Fibroblast of lung (primary cell): ENCODE measurements at regions not wholly inside any gene's neighbourhood (a gene's known extent, or its start where the extent isn't known, plus 50 kb on each side); places are given as distances from the start of the nearest gene placed in this dataset.

Experiments
- DNase-seq, 2 donors: peaks; one replicate each; pipeline versions ENCODE4 v3.0.0 to v3.0.0-alpha.2; 2010; ENCODE audit warnings: low read depth in 2 of 2
- H2AFZ ChIP-seq: 2 replicates; pipeline ENCODE4 v1.5.1; 2012; ENCODE audit warnings: low read length, control low read depth, inconsistent platforms
- H3K27ac ChIP-seq: 2 replicates; pipeline ENCODE4 v1.5.1; 2011; ENCODE audit warnings: low read length, control low read depth; ENCODE audit not compliant: insufficient read depth
- H3K27me3 ChIP-seq: 2 replicates; pipeline ENCODE4 v1.5.1; 2011; ENCODE audit warnings: mild to moderate bottlenecking, low read length; ENCODE audit not compliant: control insufficient read depth, insufficient read depth
- H3K36me3 ChIP-seq: 2 replicates; pipeline ENCODE4 v1.5.1; 2011; ENCODE audit warnings: low read length; ENCODE audit not compliant: control insufficient read depth, insufficient read depth
- H3K4me1 ChIP-seq: 2 replicates; pipeline ENCODE4 v1.5.1; 2011; ENCODE audit warnings: low read length; ENCODE audit not compliant: control insufficient read depth, insufficient read depth; ENCODE audit errors: extremely low read depth
- H3K4me2 ChIP-seq: 2 replicates; pipeline ENCODE4 v1.5.1; 2011; ENCODE audit warnings: low read length, control low read depth; ENCODE audit not compliant: insufficient read depth; ENCODE audit errors: extremely low read depth
- H3K4me3 ChIP-seq, 4 experiments: fragments of 200-600 bp in 1 of 4; sonication (generic) in 1 of 4; replicated peaks in 1 of 4; 2 replicates each; pipeline ENCODE4 v1.5.1; 2011 to 2016; ENCODE audit warnings: low read length in 4 of 4, low read depth in 3 of 4, mild to moderate bottlenecking in 3 of 4, control low read depth in 2 of 4, inconsistent platforms in 1 of 4, mixed read lengths in 1 of 4; ENCODE audit not compliant: insufficient read depth in 1 of 4; ENCODE audit errors: control extremely low read depth in 1 of 4
- H3K79me2 ChIP-seq: 2 replicates; pipeline ENCODE4 v1.5.1; 2012; ENCODE audit warnings: mild to moderate bottlenecking, low read length, inconsistent platforms; ENCODE audit not compliant: control insufficient read depth, insufficient read depth
- H3K9ac ChIP-seq: 2 replicates; pipeline ENCODE4 v1.5.1; 2011; ENCODE audit warnings: mild to moderate bottlenecking, low read length, control low read depth; ENCODE audit not compliant: insufficient read depth
- H3K9me3 ChIP-seq: 2 replicates; pipeline ENCODE4 v1.5.1; 2012; ENCODE audit warnings: low read depth, low read length; ENCODE audit not compliant: control insufficient read depth, insufficient read depth
- H4K20me1 ChIP-seq: 2 replicates; pipeline ENCODE4 v1.5.1; 2011; ENCODE audit warnings: low read length; ENCODE audit not compliant: control insufficient read depth, insufficient read depth; ENCODE audit errors: extremely low read depth
- EZH2 ChIP-seq: IDR thresholded peaks from 2 replicates; pipeline ENCODE4 v1.5.1; 2012; ENCODE audit warnings: low read length, control low read depth, mild to moderate bottlenecking; ENCODE audit errors: missing control alignments
- TF ChIP-seq, protein P1 (sequence below), 2 donors: IDR thresholded peaks in 1 of 2; conservative IDR thresholded peaks in 1 of 2; 1 replicate in 1 of 2; 2 replicates in 1 of 2; pipeline ENCODE4 v1.5.1; 2011 to 2012; ENCODE audit warnings: low read length in 2 of 2, control low read depth in 1 of 2, inconsistent platforms in 1 of 2, low read depth in 1 of 2, mild to moderate bottlenecking in 1 of 2

- H3K9ac ChIP-seq, result no peak overlapping the region
- no peak overlapping the region for H2AFZ ChIP-seq
- no peak overlapping the region for H3K4me2 ChIP-seq
- no peak overlapping the region for H3K27ac ChIP-seq
- no peak overlapping the region for H3K4me3 ChIP-seq
- H3K9me3 ChIP-seq, result no peaks in the 10 kb centered on the region
- no peak for DNase-seq
- H3K36me3 ChIP-seq, result no peaks in the 10 kb centered on the region
- H4K20me1 ChIP-seq, result no peaks in the 10 kb centered on the region
- TF ChIP-seq, protein P1, sequence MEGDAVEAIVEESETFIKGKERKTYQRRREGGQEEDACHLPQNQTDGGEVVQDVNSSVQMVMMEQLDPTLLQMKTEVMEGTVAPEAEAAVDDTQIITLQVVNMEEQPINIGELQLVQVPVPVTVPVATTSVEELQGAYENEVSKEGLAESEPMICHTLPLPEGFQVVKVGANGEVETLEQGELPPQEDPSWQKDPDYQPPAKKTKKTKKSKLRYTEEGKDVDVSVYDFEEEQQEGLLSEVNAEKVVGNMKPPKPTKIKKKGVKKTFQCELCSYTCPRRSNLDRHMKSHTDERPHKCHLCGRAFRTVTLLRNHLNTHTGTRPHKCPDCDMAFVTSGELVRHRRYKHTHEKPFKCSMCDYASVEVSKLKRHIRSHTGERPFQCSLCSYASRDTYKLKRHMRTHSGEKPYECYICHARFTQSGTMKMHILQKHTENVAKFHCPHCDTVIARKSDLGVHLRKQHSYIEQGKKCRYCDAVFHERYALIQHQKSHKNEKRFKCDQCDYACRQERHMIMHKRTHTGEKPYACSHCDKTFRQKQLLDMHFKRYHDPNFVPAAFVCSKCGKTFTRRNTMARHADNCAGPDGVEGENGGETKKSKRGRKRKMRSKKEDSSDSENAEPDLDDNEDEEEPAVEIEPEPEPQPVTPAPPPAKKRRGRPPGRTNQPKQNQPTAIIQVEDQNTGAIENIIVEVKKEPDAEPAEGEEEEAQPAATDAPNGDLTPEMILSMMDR (conservative IDR thresholded peaks at IDR 0.05 in 1 of 2, IDR thresholded peaks at IDR 0.05 in 1 of 2; ENCODE audit: low read depth in 1 of 2, low read length in 2 of 2), result no peak
- TF ChIP-seq EZH2, result no peak
- no peaks in the 10 kb centered on the region for H3K79me2 ChIP-seq
- no peaks in the 10 kb centered on the region for H3K4me1 ChIP-seq
- H3K27me3 ChIP-seq, result no peaks in the 10 kb centered on the region
These were observed 438.3 kb downstream of the CD109 start for GRCh38 chr6:74134327-74134726.

GRCh38 chr6:74133073-74133472, 437.1 kb downstream of the CD109 start:
- no peaks in the 10 kb centered on the region for H3K27me3 ChIP-seq
- no peak for DNase-seq
- H4K20me1 ChIP-seq, result no peaks in the 10 kb centered on the region
- H2AFZ ChIP-seq, result no peak overlapping the region
- H3K36me3 ChIP-seq, result no peaks in the 10 kb centered on the region
- no peak overlapping the region for H3K4me3 ChIP-seq
- no peaks in the 10 kb centered on the region for H3K4me1 ChIP-seq
- TF ChIP-seq, protein P1 (conservative IDR thresholded peaks at IDR 0.05 in 1 of 2, IDR thresholded peaks at IDR 0.05 in 1 of 2; ENCODE audit: low read depth in 1 of 2, low read length in 2 of 2), result no peak
- TF ChIP-seq EZH2, result no peak
- H3K27ac ChIP-seq, result no peak overlapping the region
- H3K9ac ChIP-seq, result no peak overlapping the region
- no peak overlapping the region for H3K4me2 ChIP-seq
- H3K9me3 ChIP-seq, result no peaks in the 10 kb centered on the region
- H3K79me2 ChIP-seq, result no peaks in the 10 kb centered on the region

- H3K9me3 ChIP-seq, result no peaks in the 10 kb centered on the region
- no peaks in the 10 kb centered on the region for H3K36me3 ChIP-seq
- no peak overlapping the region for H2AFZ ChIP-seq
- no peak for DNase-seq
- no peaks in the 10 kb centered on the region for H3K4me1 ChIP-seq
- H3K27me3 ChIP-seq, result no peaks in the 10 kb centered on the region
- TF ChIP-seq, protein P1 (conservative IDR thresholded peaks at IDR 0.05 in 1 of 2, IDR thresholded peaks at IDR 0.05 in 1 of 2; ENCODE audit: low read depth in 1 of 2, low read length in 2 of 2), result no peak
- no peak for TF ChIP-seq EZH2
- H3K4me2 ChIP-seq, result no peak overlapping the region
- H3K79me2 ChIP-seq, result no peaks in the 10 kb centered on the region
- no peak overlapping the region for H3K4me3 ChIP-seq
- no peak overlapping the region for H3K9ac ChIP-seq
- no peaks in the 10 kb centered on the region for H4K20me1 ChIP-seq
- H3K27ac ChIP-seq, result no peak overlapping the region
These were observed 434.6 kb downstream of the CD109 start for GRCh38 chr6:74130641-74131040.
